K562 (cell line): ENCODE measurements at regions not wholly inside any gene's neighbourhood (a gene's known extent, or its start where the extent isn't known, plus 50 kb on each side); places are given as distances from the start of the nearest gene placed in this dataset.

Source experiments
- ARNT ChIP-seq, 2 experiments: fragments of 450-650 bp; IDR thresholded peaks; 2 replicates each; pipeline ENCODE4 v1.6.1; 2016; ENCODE audit warnings: mild to moderate bottlenecking in 1 of 2
- ATF1 ChIP-seq, 2 experiments: fragments of 450-650 bp in 1 of 2; IDR thresholded peaks; 2 replicates each; pipeline ENCODE4 v1.6.1; 2016; ENCODE audit warnings: missing compliant biosample characterization in 1 of 2, missing genetic modification characterization in 1 of 2
- BCOR ChIP-seq: fragments of 450-650 bp; IDR thresholded peaks from 2 replicates; pipeline ENCODE4 v1.6.1; 2016
- CHCHD3 ChIP-seq: fragments of 250-450 bp; sonication (Bioruptor Pico); IDR thresholded peaks from 2 replicates; pipeline ENCODE4 v2.1.2; 2022; ENCODE audit warnings: mild to moderate bottlenecking
- CXXC5 ChIP-seq: fragments of 250-450 bp; sonication (Bioruptor Pico); IDR thresholded peaks from 2 replicates; pipeline ENCODE4 v1.8.0; 2022; ENCODE audit warnings: inconsistent platforms, mild to moderate bottlenecking, moderate library complexity
- NELFE ChIP-seq: IDR thresholded peaks from 2 replicates; pipeline ENCODE4 v1.6.1; 2011; ENCODE audit warnings: mild to moderate bottlenecking; ENCODE audit not compliant: insufficient read depth, insufficient read length
- POU5F1 ChIP-seq: fragments of 150-350 bp; IDR thresholded peaks from 2 replicates; pipeline ENCODE4 v1.6.1; 2014; ENCODE audit warnings: borderline replicate concordance, low read length, low read depth, mild to moderate bottlenecking; ENCODE audit not compliant: partially characterized antibody
- RB1 ChIP-seq: fragments of 450-650 bp; IDR thresholded peaks from 2 replicates; pipeline ENCODE4 v1.6.1; 2017; ENCODE audit warnings: low read depth, mild to moderate bottlenecking
- RBFOX2 ChIP-seq: fragments of 200-400 bp; formaldehyde crosslinking; IDR thresholded peaks from 2 replicates; pipeline ENCODE4 v1.6.1; 2017; ENCODE audit warnings: low read depth, mild to moderate bottlenecking, low read length, moderate library complexity
- RBM15 ChIP-seq: fragments of 200-400 bp; formaldehyde crosslinking; IDR thresholded peaks from 2 replicates; pipeline ENCODE4 v1.6.1; 2018; ENCODE audit warnings: mild to moderate bottlenecking, low read length, moderate library complexity; ENCODE audit not compliant: insufficient read depth
- TAF9B ChIP-seq: fragments of 450-650 bp; IDR thresholded peaks from 2 replicates; pipeline ENCODE4 v1.6.1; 2018; ENCODE audit warnings: mild to moderate bottlenecking; ENCODE audit not compliant: partially characterized antibody
- TCF7L2 ChIP-seq: fragments of 150-350 bp; IDR thresholded peaks from 2 replicates; pipeline ENCODE4 v1.6.1; 2016; ENCODE audit warnings: low read depth, mild to moderate bottlenecking, low read length, moderate library complexity
- ZNF347 ChIP-seq: fragments of 450-650 bp; formaldehyde crosslinking; IDR thresholded peaks from 2 replicates; pipeline ENCODE4 v1.4.0; 2020; ENCODE audit warnings: low read depth, mild to moderate bottlenecking, moderate library complexity
- ZNF696 ChIP-seq: fragments of 250-450 bp; sonication (Bioruptor Pico); conservative IDR thresholded peaks from 2 replicates; pipeline ENCODE4 v1.4.0; 2020; ENCODE audit warnings: mild to moderate bottlenecking, moderate library complexity
- TF ChIP-seq, protein P1 (sequence below): sonication (generic); formaldehyde crosslinking; IDR thresholded peaks from 2 replicates; pipeline ENCODE4 v1.8.0; 2022; ENCODE audit warnings: mild to moderate bottlenecking, missing genetic modification reagents
- TF ChIP-seq, protein P2 (sequence below): fragments of 250-450 bp; sonication (Bioruptor Pico); IDR thresholded peaks from 2 replicates; pipeline ENCODE4 v1.8.0; 2022; ENCODE audit warnings: inconsistent platforms
- TF ChIP-seq, protein P3 (sequence below): fragments of 250-450 bp; sonication (Bioruptor Pico); IDR thresholded peaks from 2 replicates; pipeline ENCODE4 v1.5.1; 2021; ENCODE audit warnings: mild to moderate bottlenecking
- TF ChIP-seq, protein P4 (sequence below): fragments of 250-450 bp; sonication (Bioruptor Pico); IDR thresholded peaks from 2 replicates; pipeline ENCODE4 v1.6.1; 2021; ENCODE audit warnings: mild to moderate bottlenecking
- TF ChIP-seq, protein P5 (sequence below): fragments of 450-650 bp; IDR thresholded peaks from 2 replicates; pipeline ENCODE4 v1.7.0; 2016; ENCODE audit warnings: borderline replicate concordance

DNA sequence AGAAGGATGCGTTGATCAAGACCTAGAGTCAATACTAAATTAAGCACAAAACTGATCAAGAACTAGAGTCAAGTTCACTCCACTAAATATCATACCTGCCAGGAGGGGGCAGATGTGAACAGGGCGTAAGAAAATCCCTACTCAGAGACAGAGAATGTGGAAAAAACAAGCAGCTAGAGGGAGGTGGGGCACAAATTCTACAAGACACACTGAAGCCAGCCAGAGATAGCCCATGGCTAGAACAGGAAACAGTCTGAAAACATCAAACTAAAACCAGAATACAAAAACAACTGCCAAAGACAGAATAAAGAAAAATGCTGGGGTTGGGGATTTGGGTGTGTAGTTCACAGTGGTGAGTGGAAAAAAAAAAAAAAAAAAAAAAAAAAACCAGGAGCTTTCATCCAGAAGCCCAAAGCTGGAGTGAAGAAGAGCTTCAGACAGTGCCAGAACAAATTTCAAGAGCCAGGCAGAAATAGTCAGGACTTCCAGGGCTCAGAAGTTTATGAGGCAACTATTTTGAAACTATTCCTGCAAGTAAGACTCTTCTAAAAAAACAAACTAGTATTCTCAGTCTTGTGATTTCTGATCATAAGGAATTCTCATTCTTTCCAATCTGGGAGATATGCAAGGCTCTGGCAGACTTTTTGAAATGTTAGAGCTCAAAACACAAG lies 118.3 kb downstream of the CCDC71L start (continued):
- TF ChIP-seq, protein P1, sequence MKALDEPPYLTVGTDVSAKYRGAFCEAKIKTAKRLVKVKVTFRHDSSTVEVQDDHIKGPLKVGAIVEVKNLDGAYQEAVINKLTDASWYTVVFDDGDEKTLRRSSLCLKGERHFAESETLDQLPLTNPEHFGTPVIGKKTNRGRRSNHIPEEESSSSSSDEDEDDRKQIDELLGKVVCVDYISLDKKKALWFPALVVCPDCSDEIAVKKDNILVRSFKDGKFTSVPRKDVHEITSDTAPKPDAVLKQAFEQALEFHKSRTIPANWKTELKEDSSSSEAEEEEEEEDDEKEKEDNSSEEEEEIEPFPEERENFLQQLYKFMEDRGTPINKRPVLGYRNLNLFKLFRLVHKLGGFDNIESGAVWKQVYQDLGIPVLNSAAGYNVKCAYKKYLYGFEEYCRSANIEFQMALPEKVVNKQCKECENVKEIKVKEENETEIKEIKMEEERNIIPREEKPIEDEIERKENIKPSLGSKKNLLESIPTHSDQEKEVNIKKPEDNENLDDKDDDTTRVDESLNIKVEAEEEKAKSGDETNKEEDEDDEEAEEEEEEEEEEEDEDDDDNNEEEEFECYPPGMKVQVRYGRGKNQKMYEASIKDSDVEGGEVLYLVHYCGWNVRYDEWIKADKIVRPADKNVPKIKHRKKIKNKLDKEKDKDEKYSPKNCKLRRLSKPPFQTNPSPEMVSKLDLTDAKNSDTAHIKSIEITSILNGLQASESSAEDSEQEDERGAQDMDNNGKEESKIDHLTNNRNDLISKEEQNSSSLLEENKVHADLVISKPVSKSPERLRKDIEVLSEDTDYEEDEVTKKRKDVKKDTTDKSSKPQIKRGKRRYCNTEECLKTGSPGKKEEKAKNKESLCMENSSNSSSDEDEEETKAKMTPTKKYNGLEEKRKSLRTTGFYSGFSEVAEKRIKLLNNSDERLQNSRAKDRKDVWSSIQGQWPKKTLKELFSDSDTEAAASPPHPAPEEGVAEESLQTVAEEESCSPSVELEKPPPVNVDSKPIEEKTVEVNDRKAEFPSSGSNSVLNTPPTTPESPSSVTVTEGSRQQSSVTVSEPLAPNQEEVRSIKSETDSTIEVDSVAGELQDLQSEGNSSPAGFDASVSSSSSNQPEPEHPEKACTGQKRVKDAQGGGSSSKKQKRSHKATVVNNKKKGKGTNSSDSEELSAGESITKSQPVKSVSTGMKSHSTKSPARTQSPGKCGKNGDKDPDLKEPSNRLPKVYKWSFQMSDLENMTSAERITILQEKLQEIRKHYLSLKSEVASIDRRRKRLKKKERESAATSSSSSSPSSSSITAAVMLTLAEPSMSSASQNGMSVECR (CRISPR knock-in tag), result no peak
- peak; percentile 22; the same call in 1 of the 2 replicates for TF ChIP-seq CXXC5
- no peak for TF ChIP-seq POU5F1
- no peak for TF ChIP-seq ZNF696 (CRISPR knock-in tag)
- TF ChIP-seq, protein P2, sequence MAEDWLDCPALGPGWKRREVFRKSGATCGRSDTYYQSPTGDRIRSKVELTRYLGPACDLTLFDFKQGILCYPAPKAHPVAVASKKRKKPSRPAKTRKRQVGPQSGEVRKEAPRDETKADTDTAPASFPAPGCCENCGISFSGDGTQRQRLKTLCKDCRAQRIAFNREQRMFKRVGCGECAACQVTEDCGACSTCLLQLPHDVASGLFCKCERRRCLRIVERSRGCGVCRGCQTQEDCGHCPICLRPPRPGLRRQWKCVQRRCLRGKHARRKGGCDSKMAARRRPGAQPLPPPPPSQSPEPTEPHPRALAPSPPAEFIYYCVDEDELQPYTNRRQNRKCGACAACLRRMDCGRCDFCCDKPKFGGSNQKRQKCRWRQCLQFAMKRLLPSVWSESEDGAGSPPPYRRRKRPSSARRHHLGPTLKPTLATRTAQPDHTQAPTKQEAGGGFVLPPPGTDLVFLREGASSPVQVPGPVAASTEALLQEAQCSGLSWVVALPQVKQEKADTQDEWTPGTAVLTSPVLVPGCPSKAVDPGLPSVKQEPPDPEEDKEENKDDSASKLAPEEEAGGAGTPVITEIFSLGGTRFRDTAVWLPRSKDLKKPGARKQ (CRISPR knock-in tag), result no peak
- TF ChIP-seq RB1, result no peak; the same call in 1 of the 2 replicates
- TF ChIP-seq CHCHD3 (CRISPR knock-in tag), result no peak
- TF ChIP-seq, protein P3, sequence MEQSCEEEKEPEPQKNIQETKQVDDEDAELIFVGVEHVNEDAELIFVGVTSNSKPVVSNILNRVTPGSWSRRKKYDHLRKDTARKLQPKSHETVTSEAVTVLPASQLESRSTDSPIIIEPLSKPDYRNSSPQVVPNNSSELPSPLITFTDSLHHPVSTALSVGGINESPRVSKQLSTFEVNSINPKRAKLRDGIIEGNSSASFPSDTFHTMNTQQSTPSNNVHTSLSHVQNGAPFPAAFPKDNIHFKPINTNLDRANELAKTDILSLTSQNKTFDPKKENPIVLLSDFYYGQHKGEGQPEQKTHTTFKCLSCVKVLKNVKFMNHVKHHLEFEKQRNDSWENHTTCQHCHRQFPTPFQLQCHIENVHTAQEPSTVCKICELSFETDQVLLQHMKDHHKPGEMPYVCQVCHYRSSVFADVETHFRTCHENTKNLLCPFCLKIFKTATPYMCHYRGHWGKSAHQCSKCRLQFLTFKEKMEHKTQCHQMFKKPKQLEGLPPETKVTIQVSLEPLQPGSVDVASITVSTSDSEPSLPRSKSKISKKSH (CRISPR knock-in tag), result no peak
- TF ChIP-seq, protein P4, sequence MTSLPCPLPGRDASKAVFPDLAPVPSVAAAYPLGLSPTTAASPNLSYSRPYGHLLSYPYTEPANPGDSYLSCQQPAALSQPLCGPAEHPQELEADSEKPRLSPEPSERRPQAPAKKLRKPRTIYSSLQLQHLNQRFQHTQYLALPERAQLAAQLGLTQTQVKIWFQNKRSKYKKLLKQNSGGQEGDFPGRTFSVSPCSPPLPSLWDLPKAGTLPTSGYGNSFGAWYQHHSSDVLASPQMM (CRISPR knock-in tag), result no peak
- TF ChIP-seq RBM15, result no peak
- TF ChIP-seq RBFOX2, result no peak
- TF ChIP-seq TAF9B, result no peak
- TF ChIP-seq TCF7L2, result peak; percentile 26; the same call in 1 of the 2 replicates
- TF ChIP-seq ARNT (IDR thresholded peaks at IDR 0.05), result peak in 1 of 2 experiments; percentile 98; a peak in 3 of 4 replicates
- TF ChIP-seq BCOR, result no peak
- no peak for TF ChIP-seq ZNF347 (CRISPR knock-in tag)
- TF ChIP-seq, protein P5, sequence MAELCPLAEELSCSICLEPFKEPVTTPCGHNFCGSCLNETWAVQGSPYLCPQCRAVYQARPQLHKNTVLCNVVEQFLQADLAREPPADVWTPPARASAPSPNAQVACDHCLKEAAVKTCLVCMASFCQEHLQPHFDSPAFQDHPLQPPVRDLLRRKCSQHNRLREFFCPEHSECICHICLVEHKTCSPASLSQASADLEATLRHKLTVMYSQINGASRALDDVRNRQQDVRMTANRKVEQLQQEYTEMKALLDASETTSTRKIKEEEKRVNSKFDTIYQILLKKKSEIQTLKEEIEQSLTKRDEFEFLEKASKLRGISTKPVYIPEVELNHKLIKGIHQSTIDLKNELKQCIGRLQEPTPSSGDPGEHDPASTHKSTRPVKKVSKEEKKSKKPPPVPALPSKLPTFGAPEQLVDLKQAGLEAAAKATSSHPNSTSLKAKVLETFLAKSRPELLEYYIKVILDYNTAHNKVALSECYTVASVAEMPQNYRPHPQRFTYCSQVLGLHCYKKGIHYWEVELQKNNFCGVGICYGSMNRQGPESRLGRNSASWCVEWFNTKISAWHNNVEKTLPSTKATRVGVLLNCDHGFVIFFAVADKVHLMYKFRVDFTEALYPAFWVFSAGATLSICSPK, result no peak
- no peak for TF ChIP-seq NELFE
- no peak for TF ChIP-seq ATF1 (CRISPR knock-in tag; IDR thresholded peaks at IDR 0.05)
- TF ChIP-seq ATF1 (tag; IDR thresholded peaks at IDR 0.05), result no peak
